ENCODE measurements at regions not wholly inside any gene's neighbourhood (a gene's known extent, or its start where the extent isn't known, plus 50 kb on each side); places are given as distances from the start of the nearest gene placed in this dataset.
A peak's percentile ranks its signal among the peaks of the same experiment; 100 is the strongest.

DNA sequence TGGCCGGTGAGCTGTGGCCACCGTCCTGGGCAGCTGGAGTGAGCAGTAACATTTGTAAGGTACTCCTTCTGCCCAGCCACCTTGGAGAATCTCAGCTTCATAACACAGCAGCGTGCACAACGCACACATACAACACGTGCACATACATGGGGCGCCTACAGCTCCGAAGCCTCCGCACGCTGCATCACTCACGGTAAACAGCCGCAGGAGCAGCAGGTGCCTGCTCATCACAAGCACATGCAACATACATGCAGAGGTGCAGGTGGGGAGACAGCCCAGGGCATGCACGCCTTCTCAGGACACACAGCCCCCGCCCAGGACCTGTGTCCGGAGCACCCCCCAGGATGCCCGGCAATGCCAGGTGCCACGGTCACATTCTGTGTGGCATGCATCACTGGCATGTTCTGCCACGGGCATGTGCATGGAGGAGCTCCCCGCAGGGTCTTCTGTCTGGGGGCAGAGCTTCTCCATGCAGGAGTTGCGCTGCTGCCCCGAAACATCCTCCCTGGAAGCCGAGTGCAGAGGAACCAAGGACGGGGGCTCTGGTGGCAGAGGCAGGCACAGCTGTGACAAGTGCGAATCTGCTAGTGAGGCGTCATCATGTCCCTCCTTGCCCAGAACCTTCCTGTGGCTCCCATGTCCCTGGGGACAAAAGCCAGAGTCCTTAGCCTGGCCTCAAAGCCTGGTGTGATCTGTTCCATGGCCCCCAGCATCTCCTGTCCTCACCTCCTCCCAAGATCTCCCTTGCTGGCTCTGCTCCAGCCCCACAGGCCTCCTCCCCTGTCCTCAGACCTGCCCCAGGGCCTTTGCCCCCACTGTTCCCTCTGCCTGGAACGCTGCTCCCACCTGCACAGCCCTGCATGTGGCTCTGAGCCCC lies 184.0 kb upstream of the GSE1 start:
- Histone ChIP-seq H3K56ac (ENCODE audit: extremely low read depth, insufficient read depth, low read length) (no peak overlapping the region), H3K4me3 (ENCODE audit: insufficient read depth, low read depth, low read length) (no peak overlapping the region), H4K91ac (ENCODE audit: insufficient read depth, low read depth, low read length) (no peak overlapping the region), H3K9me3 (ENCODE audit: control insufficient read depth, insufficient read depth, low read length) (no peaks in the 10 kb centered on the region), H2BK15ac (ENCODE audit: low read depth, low read length) (no peak overlapping the region), H3K18ac (ENCODE audit: low read depth, low read length) (no peak overlapping the region), H4K8ac (ENCODE audit: low read depth in 2 of 2, low read length in 2 of 2) (no peak overlapping the region), H3K79me1 (ENCODE audit: low read depth in 1 of 2, low read length in 2 of 2) (peaks cover 0 to 9% of the 10 kb centered on the region in 2 experiments; a peak in 3 of 4 replicates), H3K23ac (ENCODE audit: low read depth, low read length) (no peak overlapping the region), H3K36me3 (ENCODE audit: control insufficient read depth, insufficient read depth, low read length) (peaks cover 1% of the 10 kb centered on the region; the same call in 1 of the 2 replicates), H3K9ac (ENCODE audit: low read depth, low read length) (no peak overlapping the region), H3K9me1 (ENCODE audit: insufficient read depth, low read length) (0 out of 2 replicates have a peak, but pooled peaks cover 3% of the 10 kb centered on the region), H3K4ac (ENCODE audit: low read depth, low read length) (no peak overlapping the region), H2BK120ac (ENCODE audit: low read depth, low read length) (no peak overlapping the region), H3K27me3 (ENCODE audit: control insufficient read depth, insufficient read depth, low read length) (no peaks in the 10 kb centered on the region), H2BK5ac (ENCODE audit: low read depth, low read length, poor library complexity, severe bottlenecking) (no peak overlapping the region), H4K20me1 (ENCODE audit: insufficient read depth, low read length) (peaks cover 51% of the 10 kb centered on the region), H2AK9ac (replicated peaks; ENCODE audit: low read depth, low read length, poor library complexity) (peak overlapping the region; percentile 3), H3K14ac (replicated peaks; ENCODE audit: low read depth, low read length) (no peak overlapping the region), H2AFZ (replicated peaks; ENCODE audit: low read length, poor library complexity) (no peak overlapping the region), H2AK5ac (ENCODE audit: low read depth, low read length) (no peak overlapping the region), H3K4me2 (ENCODE audit: low read depth, low read length) (no peak overlapping the region), H3K4me1 (ENCODE audit: control insufficient read depth, insufficient read depth, low read length) (no peaks in the 10 kb centered on the region), H4K5ac (ENCODE audit: low read depth, low read length) (no peak overlapping the region), H2BK20ac (ENCODE audit: low read depth, low read length) (no peak overlapping the region), H3K27ac (ENCODE audit: insufficient read depth, low read length) (no peak overlapping the region)
- intact Hi-C loops (cut with micrococcal nuclease): no loop called here
- in situ Hi-C loops (cut with MboI; ENCODE audit: low sequenced_read_pairs): no loop called here
- no TSS peak for BruUV-seq (replicated peaks)
- ATAC-seq (ENCODE audit: low read depth): no peak
- dilution Hi-C loops (cut with HindIII; ENCODE audit: low sequenced_read_pairs, unreplicated experiment): no loop called here
- ChIA-PET CTCF (no interaction called here), POLR2A (ENCODE audit: unreplicated experiment) (no interaction called here)
- 92% methylated on average over 11 of the region's 25 CpGs; no CpG with 5 or more reads in 1 of the 2 experiments for WGBS, 2 experiments (ENCODE audit: extremely low coverage in 2 of 2, insufficient read length in 1 of 2)
- no peak for DNase-seq
- TF ChIP-seq MXI1 (IDR thresholded peaks at IDR 0.05; ENCODE audit: borderline replicate concordance, low read depth, low read length) (no peak), NFE2L2 (IDR thresholded peaks at IDR 0.05; ENCODE audit: low read depth, low read length) (no peak), POLR2A (IDR thresholded peaks at IDR 0.05; ENCODE audit: low read depth, low read length) (no peak), BHLHE40 (IDR thresholded peaks at IDR 0.05; ENCODE audit: low read depth, low read length) (no peak), SMC3 (IDR thresholded peaks at IDR 0.05; ENCODE audit: low read depth, low read length) (no peak), MAFK (IDR thresholded peaks at IDR 0.05; ENCODE audit: low read depth, low read length) (no peak), MAZ (IDR thresholded peaks at IDR 0.05; ENCODE audit: borderline replicate concordance, low read depth, low read length) (no peak), CHD1 (IDR thresholded peaks at IDR 0.05; ENCODE audit: low read depth, low read length) (no peak), CTCF (conservative IDR thresholded peaks at IDR 0.05; ENCODE audit: low read depth, low read length) (no peak), RCOR1 (IDR thresholded peaks at IDR 0.05; ENCODE audit: insufficient replicate concordance, low read length) (no peak), CEBPB (IDR thresholded peaks at IDR 0.05; ENCODE audit: low read depth, low read length) (no peak), RAD21 (IDR thresholded peaks at IDR 0.05; ENCODE audit: low read length) (no peak), FOS (IDR thresholded peaks at IDR 0.05; ENCODE audit: low read depth, low read length) (no peak), USF2 (IDR thresholded peaks at IDR 0.05; ENCODE audit: low read depth, low read length) (no peak)
- TF ChIP-seq, protein P1, sequence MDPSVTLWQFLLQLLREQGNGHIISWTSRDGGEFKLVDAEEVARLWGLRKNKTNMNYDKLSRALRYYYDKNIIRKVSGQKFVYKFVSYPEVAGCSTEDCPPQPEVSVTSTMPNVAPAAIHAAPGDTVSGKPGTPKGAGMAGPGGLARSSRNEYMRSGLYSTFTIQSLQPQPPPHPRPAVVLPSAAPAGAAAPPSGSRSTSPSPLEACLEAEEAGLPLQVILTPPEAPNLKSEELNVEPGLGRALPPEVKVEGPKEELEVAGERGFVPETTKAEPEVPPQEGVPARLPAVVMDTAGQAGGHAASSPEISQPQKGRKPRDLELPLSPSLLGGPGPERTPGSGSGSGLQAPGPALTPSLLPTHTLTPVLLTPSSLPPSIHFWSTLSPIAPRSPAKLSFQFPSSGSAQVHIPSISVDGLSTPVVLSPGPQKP (IDR thresholded peaks at IDR 0.05; ENCODE audit: borderline replicate concordance, low read depth, low read length): no peak

All from IMR-90 (cell line).